HG03039 (cell line): ENCODE measurements at regions not wholly inside any gene's neighbourhood (a gene's known extent, or its start where the extent isn't known, plus 50 kb on each side); places are given as distances from the start of the nearest gene placed in this dataset.

Source experiments
- ATAC-seq: cut with Tn5 transposase; IDR thresholded peaks from one replicate; pipeline ENCODE4 v1.9.1; 2021; ENCODE audit warnings: mild to moderate bottlenecking, moderate library complexity; ENCODE audit not compliant: unreplicated experiment

GRCh38 chr2:20150110-20150706 is 74.7 kb downstream of the SDC1 start:
- ATAC-seq: no peak

GRCh38 chr2:20149703-20150030 is 75.3 kb downstream of the SDC1 start:
- no peak for ATAC-seq

GRCh38 chr2:20148923-20149702 is 75.8 kb downstream of the SDC1 start:
- no peak for ATAC-seq

- no peak for ATAC-seq
Measured at GRCh38 chr2:20148426-20148922, 76.5 kb downstream of the SDC1 start.

GRCh38 chr2:20147351-20147750 is 77.6 kb downstream of the SDC1 start:
- ATAC-seq: no peak

- no peak for ATAC-seq
Measured at GRCh38 chr2:20146401-20146800, 78.5 kb downstream of the SDC1 start.

- ATAC-seq: peak; percentile 58
Measured at GRCh38 chr2:20145497-20146193, 79.3 kb downstream of the SDC1 start.

- no peak for ATAC-seq
Measured at GRCh38 chr2:20144861-20145260, 80.1 kb downstream of the SDC1 start.

GRCh38 chr2:20144196-20144595 is 80.7 kb downstream of the SDC1 start:
- no peak for ATAC-seq

GRCh38 chr2:20143263-20143662 is 81.7 kb downstream of the SDC1 start:
- no peak for ATAC-seq

- ATAC-seq: no peak
Measured at GRCh38 chr2:20141806-20142205, 83.1 kb downstream of the SDC1 start.

GRCh38 chr2:20141056-20141762 is 83.7 kb downstream of the SDC1 start:
- ATAC-seq: no peak

- ATAC-seq: no peak
Measured at GRCh38 chr2:20140321-20141055, 84.4 kb downstream of the SDC1 start.

- ATAC-seq: no peak
Measured at GRCh38 chr2:20139407-20140172, 85.3 kb downstream of the SDC1 start.

GRCh38 chr2:20138696-20139095 is 86.2 kb downstream of the SDC1 start:
- ATAC-seq: no peak

GRCh38 chr2:20137884-20138283 is 86.5 kb upstream of the LAPTM4A start:
- ATAC-seq: no peak

GRCh38 chr2:20137131-20137571 is 85.7 kb upstream of the LAPTM4A start:
- ATAC-seq: no peak

GRCh38 chr2:20136149-20136548 is 84.7 kb upstream of the LAPTM4A start:
- ATAC-seq: no peak

GRCh38 chr2:20135631-20136050 is 84.2 kb upstream of the LAPTM4A start:
- ATAC-seq: peak; percentile 88
